ENCODE measurements at regions not wholly inside any gene's neighbourhood (a gene's known extent, or its start where the extent isn't known, plus 50 kb on each side); places are given as distances from the start of the nearest gene placed in this dataset.
"Not testable (repeated sequence)": the region's sequence is repeated elsewhere in the genome, so short reads cannot be mapped to it uniquely, and the experiment has no call there.

DNA sequence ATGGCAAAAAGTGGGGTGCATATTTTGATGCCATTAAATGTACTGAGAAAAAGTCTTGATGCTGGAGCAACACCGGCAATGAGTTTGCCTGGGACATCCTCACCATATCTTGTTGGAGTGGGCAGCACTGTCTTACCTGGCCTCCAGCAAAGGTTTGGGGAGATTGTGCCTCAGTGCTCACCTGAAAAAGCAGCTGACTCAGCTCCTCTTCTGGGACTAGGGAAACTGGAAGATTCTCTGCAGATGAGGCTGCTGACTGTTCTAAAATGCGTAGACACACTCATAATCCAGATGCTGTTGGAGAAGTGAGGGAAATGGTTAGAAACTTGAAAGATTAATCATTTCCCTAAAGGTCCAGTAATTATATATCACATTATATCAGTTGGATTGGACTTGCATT, 593.7 kb upstream of the HS3ST1 start:
- no peak for DNase-seq
- no peaks in the 10 kb centered on the region for H3K9me3 ChIP-seq (ENCODE audit: control insufficient read depth in 2 of 3, low read length in 3 of 3)

GRCh38 chr4:12016729-12017128, 588.0 kb upstream of the HS3ST1 start:
- ChIA-PET POLR2A (no interaction called here), CTCF (no interaction called here)
- DNase-seq (no peak), ATAC-seq (no peak)
- no peak overlapping the region for H3K27ac ChIP-seq (ENCODE audit: low read depth, low read length)
- H3K27ac Mint-ChIP-seq, result no peak overlapping the region
- H3K36me3 ChIP-seq (ENCODE audit: control insufficient read depth in 2 of 3, insufficient read depth in 3 of 3, low read length in 3 of 3), result no peaks in the 10 kb centered on the region
- intact Hi-C loops (cut with micrococcal nuclease), result no loop called here
- H3K4me3 ChIP-seq (ENCODE audit: low read length), result no peak overlapping the region
- no peaks in the 10 kb centered on the region for H3K4me1 ChIP-seq (ENCODE audit: control insufficient read depth in 2 of 2, insufficient read depth in 2 of 2, low read length in 2 of 2)
- H3K9me3 Mint-ChIP-seq, result peaks cover 7 to 45% (median 16%) of the 10 kb centered on the region in 11 donors
- peaks cover 0 to 6% (median 0%) of the 10 kb centered on the region in 3 experiments for H3K9me3 ChIP-seq (ENCODE audit: control insufficient read depth in 2 of 3, low read length in 3 of 3)
- no peaks in the 10 kb centered on the region for H3K4me1 Mint-ChIP-seq
- H3K36me3 Mint-ChIP-seq, result peaks cover 0 to 5% (median 0%) of the 10 kb centered on the region in 5 donors
- no peaks in the 10 kb centered on the region for H3K27me3 Mint-ChIP-seq
- no peak overlapping the region for H3K4me3 Mint-ChIP-seq
- no peaks in the 10 kb centered on the region for H3K27me3 ChIP-seq (ENCODE audit: control insufficient read depth in 2 of 2, insufficient read depth in 2 of 2, low read length in 2 of 2)

More for the DNA sequence above, 593.7 kb upstream of the HS3ST1 start:
- Histone ChIP-seq H3K27me3 (ENCODE audit: control insufficient read depth in 2 of 2, insufficient read depth in 2 of 2, low read length in 2 of 2) (no peaks in the 10 kb centered on the region), H3K27ac (ENCODE audit: low read depth, low read length) (no peak overlapping the region), H3K4me1 (ENCODE audit: control insufficient read depth in 2 of 2, insufficient read depth in 2 of 2, low read length in 2 of 2) (no peaks in the 10 kb centered on the region), H3K4me3 (ENCODE audit: low read length) (no peak overlapping the region), H3K36me3 (ENCODE audit: control insufficient read depth in 2 of 3, insufficient read depth in 3 of 3, low read length in 3 of 3) (no peaks in the 10 kb centered on the region)
- H3K36me3 Mint-ChIP-seq, result peaks cover 0 to 2% (median 0%) of the 10 kb centered on the region in 5 donors
- intact Hi-C loops (cut with micrococcal nuclease), result no loop called here
- peaks cover 2 to 30% (median 8%) of the 10 kb centered on the region in 11 donors for H3K9me3 Mint-ChIP-seq
- no peak for ATAC-seq
- CTCF ChIA-PET, result no interaction called here
- POLR2A ChIA-PET, result no interaction called here
- H3K27me3 Mint-ChIP-seq, result no peaks in the 10 kb centered on the region
- no peaks in the 10 kb centered on the region for H3K4me1 Mint-ChIP-seq
- H3K4me3 Mint-ChIP-seq, result no peak overlapping the region
- no peak overlapping the region for H3K27ac Mint-ChIP-seq

GRCh38 chr4:12005471-12005870, 576.8 kb upstream of the HS3ST1 start:
- H3K4me1 Mint-ChIP-seq, result no peaks in the 10 kb centered on the region
- H3K27me3 Mint-ChIP-seq, result peaks cover 0 to 3% (median 0%) of the 10 kb centered on the region in 5 donors
- no peak for DNase-seq
- H3K4me3 Mint-ChIP-seq, result no peak overlapping the region
- Histone ChIP-seq H3K4me3 (ENCODE audit: low read length) (no peak overlapping the region), H3K4me1 (ENCODE audit: control insufficient read depth in 2 of 2, insufficient read depth in 2 of 2, low read length in 2 of 2) (no peaks in the 10 kb centered on the region), H3K36me3 (ENCODE audit: control insufficient read depth in 2 of 3, insufficient read depth in 3 of 3, low read length in 3 of 3) (no peaks in the 10 kb centered on the region), H3K9me3 (ENCODE audit: control insufficient read depth in 2 of 3, low read length in 3 of 3) (no peaks in the 10 kb centered on the region), H3K27me3 (ENCODE audit: control insufficient read depth in 2 of 2, insufficient read depth in 2 of 2, low read length in 2 of 2) (no peaks in the 10 kb centered on the region), H3K27ac (ENCODE audit: low read depth, low read length) (no peak overlapping the region)
- CTCF ChIA-PET, result no interaction called here
- no peak for ATAC-seq
- POLR2A ChIA-PET, result no interaction called here
- intact Hi-C loops (cut with micrococcal nuclease), result no loop called here
- H3K27ac Mint-ChIP-seq, result no peak overlapping the region
- H3K9me3 Mint-ChIP-seq, result peaks cover 0 to 20% (median 4%) of the 10 kb centered on the region in 11 donors
- H3K36me3 Mint-ChIP-seq, result no peaks in the 10 kb centered on the region

DNA sequence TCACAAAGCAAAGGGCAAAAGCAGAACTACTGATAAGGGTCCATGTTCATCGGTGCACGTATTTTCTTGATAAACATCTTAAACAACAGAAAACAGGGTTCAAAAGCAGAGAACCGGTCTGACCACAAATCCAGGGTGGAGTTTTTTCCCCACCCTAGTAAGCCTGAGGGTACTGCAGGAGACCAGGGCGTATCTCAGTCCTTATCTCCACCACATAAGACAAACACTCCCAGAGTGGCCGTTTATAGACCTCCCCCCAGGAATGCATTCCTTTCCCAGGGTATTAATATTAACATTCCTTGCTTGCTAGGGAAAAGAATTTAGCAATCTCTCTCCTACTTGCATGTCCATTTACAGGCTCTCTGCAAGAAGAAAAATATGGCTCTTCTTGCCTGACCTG, 567.9 kb upstream of the HS3ST1 start:
- ATAC-seq; H3K27ac Mint-ChIP-seq; H3K27me3 Mint-ChIP-seq; POLR2A ChIA-PET; H3K27ac ChIP-seq (ENCODE audit: low read depth, low read length); H3K9me3 ChIP-seq (ENCODE audit: control insufficient read depth in 2 of 3, low read length in 3 of 3); DNase-seq; H3K4me3 Mint-ChIP-seq; H3K4me1 Mint-ChIP-seq; H3K4me3 ChIP-seq (ENCODE audit: low read length); H3K36me3 ChIP-seq (ENCODE audit: control insufficient read depth in 2 of 3, insufficient read depth in 3 of 3, low read length in 3 of 3); CTCF ChIA-PET; H3K36me3 Mint-ChIP-seq; H3K4me1 ChIP-seq (ENCODE audit: control insufficient read depth in 2 of 2, insufficient read depth in 2 of 2, low read length in 2 of 2); H3K27me3 ChIP-seq (ENCODE audit: control insufficient read depth in 2 of 2, insufficient read depth in 2 of 2, low read length in 2 of 2); intact Hi-C loops (cut with micrococcal nuclease): not testable (repeated sequence)
- peaks cover 3 to 45% (median 20%) of the 10 kb centered on the region in 11 donors for H3K9me3 Mint-ChIP-seq

GRCh38 chr4:11976726-11977263, 548.1 kb upstream of the HS3ST1 start:
- Mint-ChIP-seq H3K4me3 (no peak overlapping the region), H3K36me3 (no peaks in the 10 kb centered on the region), H3K9me3 (peaks cover 0 to 1% (median 0%) of the 10 kb centered on the region in 11 donors), H3K27me3 (no peaks in the 10 kb centered on the region), H3K27ac (no peak overlapping the region), H3K4me1 (no peaks in the 10 kb centered on the region)
- intact Hi-C loops (cut with micrococcal nuclease), result no loop called here
- DNase-seq (no peak), ATAC-seq (no peak)
- Histone ChIP-seq H3K27ac (ENCODE audit: low read depth, low read length) (no peak overlapping the region), H3K36me3 (ENCODE audit: control insufficient read depth in 2 of 3, insufficient read depth in 3 of 3, low read length in 3 of 3) (no peaks in the 10 kb centered on the region), H3K4me3 (ENCODE audit: low read length) (no peak overlapping the region), H3K4me1 (ENCODE audit: control insufficient read depth in 2 of 2, insufficient read depth in 2 of 2, low read length in 2 of 2) (no peaks in the 10 kb centered on the region), H3K27me3 (ENCODE audit: control insufficient read depth in 2 of 2, insufficient read depth in 2 of 2, low read length in 2 of 2) (no peaks in the 10 kb centered on the region), H3K9me3 (ENCODE audit: control insufficient read depth in 2 of 3, low read length in 3 of 3) (no peaks in the 10 kb centered on the region)
- ChIA-PET CTCF (no interaction called here), POLR2A (no interaction called here)

GRCh38 chr4:11973270-11973669, 544.6 kb upstream of the HS3ST1 start:
- DNase-seq (no peak), ATAC-seq (no peak)
- H3K27ac Mint-ChIP-seq, result no peak overlapping the region
- Histone ChIP-seq H3K4me3 (ENCODE audit: low read length) (no peak overlapping the region), H3K36me3 (ENCODE audit: control insufficient read depth in 2 of 3, insufficient read depth in 3 of 3, low read length in 3 of 3) (no peaks in the 10 kb centered on the region), H3K4me1 (ENCODE audit: control insufficient read depth in 2 of 2, insufficient read depth in 2 of 2, low read length in 2 of 2) (no peaks in the 10 kb centered on the region), H3K9me3 (ENCODE audit: control insufficient read depth in 2 of 3, low read length in 3 of 3) (no peaks in the 10 kb centered on the region), H3K27me3 (ENCODE audit: control insufficient read depth in 2 of 2, insufficient read depth in 2 of 2, low read length in 2 of 2) (no peaks in the 10 kb centered on the region), H3K27ac (ENCODE audit: low read depth, low read length) (no peak overlapping the region)
- no peaks in the 10 kb centered on the region for H3K36me3 Mint-ChIP-seq
- no peak overlapping the region for H3K4me3 Mint-ChIP-seq
- intact Hi-C loops (cut with micrococcal nuclease), result no loop called here
- no peaks in the 10 kb centered on the region for H3K27me3 Mint-ChIP-seq
- ChIA-PET CTCF (no interaction called here), POLR2A (no interaction called here)
- H3K9me3 Mint-ChIP-seq, result peaks cover 0 to 4% (median 0%) of the 10 kb centered on the region in 11 donors
- no peaks in the 10 kb centered on the region for H3K4me1 Mint-ChIP-seq

GRCh38 chr4:11970754-11971153, 542.1 kb upstream of the HS3ST1 start:
- intact Hi-C loops (cut with micrococcal nuclease), result no loop called here
- CTCF ChIA-PET, result interaction anchor here (0.8 kb wide), 1 partner anchor 11 kb away, joined by 3 read pairs; no protein-coding TSS in a partner anchor
- H3K27me3 ChIP-seq (ENCODE audit: control insufficient read depth in 2 of 2, insufficient read depth in 2 of 2, low read length in 2 of 2), result no peaks in the 10 kb centered on the region
- no peak overlapping the region for H3K4me3 Mint-ChIP-seq
- no peak for DNase-seq
- peaks cover 0 to 4% (median 0%) of the 10 kb centered on the region in 11 donors for H3K9me3 Mint-ChIP-seq
- ATAC-seq, result no peak
- H3K36me3 Mint-ChIP-seq, result no peaks in the 10 kb centered on the region
- H3K4me3 ChIP-seq (ENCODE audit: low read length), result no peak overlapping the region
- H3K4me1 Mint-ChIP-seq, result no peaks in the 10 kb centered on the region
- H3K27me3 Mint-ChIP-seq, result no peaks in the 10 kb centered on the region
- POLR2A ChIA-PET, result no interaction called here
- H3K27ac Mint-ChIP-seq, result no peak overlapping the region
- H3K9me3 ChIP-seq (ENCODE audit: control insufficient read depth in 2 of 3, low read length in 3 of 3), result no peaks in the 10 kb centered on the region
- H3K27ac ChIP-seq (ENCODE audit: low read depth, low read length), result no peak overlapping the region
- no peaks in the 10 kb centered on the region for H3K4me1 ChIP-seq (ENCODE audit: control insufficient read depth in 2 of 2, insufficient read depth in 2 of 2, low read length in 2 of 2)
- H3K36me3 ChIP-seq (ENCODE audit: control insufficient read depth in 2 of 3, insufficient read depth in 3 of 3, low read length in 3 of 3), result no peaks in the 10 kb centered on the region

Measured in naive thymus-derived CD4-positive, alpha-beta T cell (primary cell).